H9 (cell line): ENCODE measurements at regions not wholly inside any gene's neighbourhood (a gene's known extent, or its start where the extent isn't known, plus 50 kb on each side); places are given as distances from the start of the nearest gene placed in this dataset.

Source experiments
- DNase-seq: peaks from one replicate; pipeline ENCODE4 v3.0.0-alpha.2; 2017
- H2AFZ ChIP-seq: one replicate; pipeline ENCODE4 v1.6.1; 2013; ENCODE audit warnings: mild to moderate bottlenecking, low read length, control low read depth, moderate library complexity
- H2AK5ac ChIP-seq: 2 replicates; pipeline ENCODE4 v1.6.1; 2013; ENCODE audit warnings: low read length, control low read depth, mixed read lengths; ENCODE audit not compliant: insufficient read length
- H2BK120ac ChIP-seq: one replicate; pipeline ENCODE4 v1.6.1; 2013; ENCODE audit warnings: low read depth, mild to moderate bottlenecking, low read length, control low read depth, inconsistent platforms; ENCODE audit not compliant: poor library complexity, severe bottlenecking
- H2BK12ac ChIP-seq: 2 replicates; pipeline ENCODE4 v1.6.1; 2013; ENCODE audit warnings: low read length, control low read depth, mixed read lengths, low read depth; ENCODE audit not compliant: insufficient read length
- H2BK15ac ChIP-seq: 2 replicates; pipeline ENCODE4 v1.6.1; 2013; ENCODE audit warnings: low read depth, low read length, control low read depth
- H2BK20ac ChIP-seq: one replicate; pipeline ENCODE4 v1.6.1; 2013; ENCODE audit warnings: low read depth, mild to moderate bottlenecking, low read length, control low read depth, inconsistent platforms; ENCODE audit not compliant: poor library complexity, severe bottlenecking
- H2BK5ac ChIP-seq: 2 replicates; pipeline ENCODE4 v1.6.1; 2013; ENCODE audit warnings: low read length, control low read depth, mixed read lengths; ENCODE audit not compliant: insufficient read length
- H3K14ac ChIP-seq: 2 replicates; pipeline ENCODE4 v1.6.1; 2013; ENCODE audit warnings: low read length, control low read depth; ENCODE audit not compliant: insufficient read depth
- H3K18ac ChIP-seq: 2 replicates; pipeline ENCODE4 v1.6.1; 2013; ENCODE audit warnings: low read depth, mild to moderate bottlenecking, mixed read lengths, low read length, control low read depth; ENCODE audit not compliant: insufficient read length
- H3K23ac ChIP-seq: 2 replicates; pipeline ENCODE4 v1.6.1; 2013; ENCODE audit warnings: low read length, control low read depth, mixed read lengths, low read depth; ENCODE audit not compliant: insufficient read length
- H3K23me2 ChIP-seq: 2 replicates; pipeline ENCODE4 v1.6.1; 2013; ENCODE audit warnings: low read depth, mild to moderate bottlenecking, mixed read lengths, low read length, control low read depth; ENCODE audit not compliant: insufficient read length, poor library complexity, severe bottlenecking
- H3K27ac ChIP-seq: 2 replicates; pipeline ENCODE4 v1.5.1; 2013; ENCODE audit warnings: low read length, control low read depth, mixed read lengths, low read depth; ENCODE audit not compliant: insufficient read length
- H3K27me3 ChIP-seq: 2 replicates; pipeline ENCODE4 v1.6.1; 2013; ENCODE audit warnings: low read length, control low read depth, inconsistent platforms; ENCODE audit not compliant: insufficient read depth
- H3K4ac ChIP-seq: 2 replicates; pipeline ENCODE4 v1.6.1; 2013; ENCODE audit warnings: low read depth, mild to moderate bottlenecking, control low read depth, inconsistent platforms, low read length, moderate library complexity
- H3K4me1 ChIP-seq: 2 replicates; pipeline ENCODE4 v1.6.1; 2013; ENCODE audit warnings: low read length, control low read depth, inconsistent platforms; ENCODE audit not compliant: insufficient read depth
- H3K4me2 ChIP-seq: 2 replicates; pipeline ENCODE4 v1.6.1; 2013; ENCODE audit warnings: low read length, control low read depth, mixed read lengths; ENCODE audit not compliant: insufficient read length, insufficient read depth
- H3K56ac ChIP-seq: 2 replicates; pipeline ENCODE4 v1.6.1; 2013; ENCODE audit warnings: low read depth, mild to moderate bottlenecking, mixed read lengths, low read length, control low read depth; ENCODE audit not compliant: insufficient read length
- H3K79me1 ChIP-seq: 2 replicates; pipeline ENCODE4 v1.6.1; 2013; ENCODE audit warnings: low read depth, mild to moderate bottlenecking, moderate library complexity, low read length, control low read depth, inconsistent platforms; ENCODE audit not compliant: insufficient read depth, poor library complexity, severe bottlenecking
- H3K79me2 ChIP-seq: 2 replicates; pipeline ENCODE4 v1.6.1; 2013; ENCODE audit warnings: low read length, control low read depth, inconsistent platforms; ENCODE audit not compliant: insufficient read depth
- H3K9ac ChIP-seq: 2 replicates; pipeline ENCODE4 v1.6.1; 2013; ENCODE audit warnings: low read length, control low read depth, mixed read lengths; ENCODE audit not compliant: insufficient read length; ENCODE audit errors: extremely low read depth
- H3K9me3 ChIP-seq: one replicate; pipeline ENCODE4 v1.6.1; 2013; ENCODE audit warnings: low read depth, low read length, inconsistent platforms; ENCODE audit not compliant: control insufficient read depth
- H3T11ph ChIP-seq: one replicate; pipeline ENCODE4 v1.6.1; 2013; ENCODE audit warnings: mild to moderate bottlenecking, low read length, control low read depth, inconsistent platforms
- H4K20me1 ChIP-seq: one replicate; pipeline ENCODE4 v1.6.1; 2013; ENCODE audit not compliant: control insufficient read depth, insufficient read length, insufficient read depth
- H4K5ac ChIP-seq: 2 replicates; pipeline ENCODE4 v1.6.1; 2013; ENCODE audit warnings: low read depth, mild to moderate bottlenecking, mixed read lengths, low read length, control low read depth; ENCODE audit not compliant: insufficient read length
- H4K8ac ChIP-seq: replicated peaks from 2 replicates; pipeline ENCODE4 v1.6.1; 2013; ENCODE audit warnings: low read length, control low read depth, mixed read lengths, low read depth; ENCODE audit not compliant: insufficient read length
- H4K91ac ChIP-seq: 2 replicates; pipeline ENCODE4 v1.6.1; 2013; ENCODE audit warnings: low read depth, mild to moderate bottlenecking, moderate library complexity, mixed read lengths, low read length, control low read depth; ENCODE audit not compliant: insufficient read length
- H3K27ac Mint-ChIP-seq, 3 experiments: 2 replicates in 2 of 3; 3 replicates in 1 of 3; pipeline ENCODE4 v1.8.0; 2020 to 2021; ENCODE audit warnings: mixed read lengths in 3 of 3, mild to moderate bottlenecking in 1 of 3, moderate library complexity in 1 of 3
- H3K27me3 Mint-ChIP-seq: 2 replicates; pipeline ENCODE4 v1.8.0; 2021; ENCODE audit warnings: low read depth, mild to moderate bottlenecking, moderate library complexity, mixed read lengths
- H3K36me3 Mint-ChIP-seq, 3 experiments: 2 replicates in 2 of 3; 3 replicates in 1 of 3; pipeline ENCODE4 v1.8.0; 2020 to 2021; ENCODE audit warnings: low read depth in 3 of 3, mixed read lengths in 3 of 3; ENCODE audit not compliant: insufficient read depth in 1 of 3
- H3K4me1 Mint-ChIP-seq, 2 experiments: 2 replicates each; pipeline ENCODE4 v1.8.0; 2020; ENCODE audit warnings: mixed read lengths in 2 of 2
- H3K4me3 Mint-ChIP-seq, 2 experiments: 2 replicates in 1 of 2; 3 replicates in 1 of 2; pipeline ENCODE4 v1.8.0; 2020 to 2021; ENCODE audit warnings: mild to moderate bottlenecking in 2 of 2, mixed read lengths in 2 of 2, moderate library complexity in 1 of 2
- H3K9me3 Mint-ChIP-seq, 2 experiments: 2 replicates in 1 of 2; 3 replicates in 1 of 2; pipeline ENCODE4 v1.8.0; 2020; ENCODE audit warnings: mild to moderate bottlenecking in 2 of 2, mixed read lengths in 2 of 2, moderate library complexity in 1 of 2
- TF ChIP-seq, protein P1 (sequence below): fragments of 200-600 bp; sonication (generic); conservative IDR thresholded peaks from 3 replicates; pipeline ENCODE4 v1.8.0; 2021; ENCODE audit warnings: antibody characterized with exemption, mild to moderate bottlenecking

DNA sequence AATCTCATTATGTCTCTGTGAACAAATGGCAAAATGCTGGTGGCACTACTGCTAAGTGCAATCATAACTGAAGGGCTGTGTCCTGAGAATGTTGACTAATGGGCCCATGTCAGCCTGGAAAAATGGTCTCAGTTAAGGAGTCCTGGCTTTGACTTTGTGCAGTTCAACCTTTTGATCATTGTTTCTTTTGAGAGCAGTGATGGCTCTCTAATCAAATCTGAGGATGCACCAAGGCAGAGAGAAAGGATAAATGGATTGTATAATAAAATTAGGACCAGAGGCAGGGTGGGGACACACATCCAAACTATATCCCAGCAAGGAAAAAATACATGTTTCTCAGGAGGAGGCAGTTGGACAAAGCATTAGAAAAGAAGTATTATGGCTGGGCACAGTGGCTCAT, 59.6 kb upstream of the SYN3 start:
- Histone ChIP-seq H3K14ac (no peak overlapping the region), H3K23ac (no peak overlapping the region), H3K27ac (no peak overlapping the region), H3K4me2 (no peak overlapping the region), H3K18ac (no peak overlapping the region), H3K4me1 (no peaks in the 10 kb centered on the region; the same call in 1 of the 2 replicates), H3K23me2 (no peaks in the 10 kb centered on the region), H3K56ac (no peak overlapping the region), H3K27me3 (no peaks in the 10 kb centered on the region), H3T11ph (no peak overlapping the region), H2AK5ac (no peak overlapping the region), H4K8ac (no peak overlapping the region), H3K79me1 (no peaks in the 10 kb centered on the region), H4K20me1 (no peaks in the 10 kb centered on the region), H4K91ac (no peak overlapping the region), H3K9me3 (no peaks in the 10 kb centered on the region), H2BK15ac (no peak overlapping the region), H3K79me2 (no peaks in the 10 kb centered on the region), H3K9ac (no peak overlapping the region), H2AFZ (no peak overlapping the region), H2BK120ac (no peak overlapping the region), H2BK5ac (no peak overlapping the region), H4K5ac (no peak overlapping the region), H3K4ac (no peak overlapping the region), H2BK12ac (no peak overlapping the region), H2BK20ac (no peak overlapping the region)
- Mint-ChIP-seq H3K9me3 (no peaks in the 10 kb centered on the region), H3K36me3 (no peaks in the 10 kb centered on the region; a peak in 1 of 7 replicates), H3K4me1 (peaks cover 0 to 5% of the 10 kb centered on the region in 2 experiments; a peak in 2 of 4 replicates), H3K4me3 (no peak overlapping the region), H3K27ac (no peak overlapping the region), H3K27me3 (peaks cover 12% of the 10 kb centered on the region)
- TF ChIP-seq, protein P1, sequence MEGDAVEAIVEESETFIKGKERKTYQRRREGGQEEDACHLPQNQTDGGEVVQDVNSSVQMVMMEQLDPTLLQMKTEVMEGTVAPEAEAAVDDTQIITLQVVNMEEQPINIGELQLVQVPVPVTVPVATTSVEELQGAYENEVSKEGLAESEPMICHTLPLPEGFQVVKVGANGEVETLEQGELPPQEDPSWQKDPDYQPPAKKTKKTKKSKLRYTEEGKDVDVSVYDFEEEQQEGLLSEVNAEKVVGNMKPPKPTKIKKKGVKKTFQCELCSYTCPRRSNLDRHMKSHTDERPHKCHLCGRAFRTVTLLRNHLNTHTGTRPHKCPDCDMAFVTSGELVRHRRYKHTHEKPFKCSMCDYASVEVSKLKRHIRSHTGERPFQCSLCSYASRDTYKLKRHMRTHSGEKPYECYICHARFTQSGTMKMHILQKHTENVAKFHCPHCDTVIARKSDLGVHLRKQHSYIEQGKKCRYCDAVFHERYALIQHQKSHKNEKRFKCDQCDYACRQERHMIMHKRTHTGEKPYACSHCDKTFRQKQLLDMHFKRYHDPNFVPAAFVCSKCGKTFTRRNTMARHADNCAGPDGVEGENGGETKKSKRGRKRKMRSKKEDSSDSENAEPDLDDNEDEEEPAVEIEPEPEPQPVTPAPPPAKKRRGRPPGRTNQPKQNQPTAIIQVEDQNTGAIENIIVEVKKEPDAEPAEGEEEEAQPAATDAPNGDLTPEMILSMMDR: no peak
- no peak for DNase-seq
